HG03103 (cell line): ENCODE measurements at regions not wholly inside any gene's neighbourhood (a gene's known extent, or its start where the extent isn't known, plus 50 kb on each side); places are given as distances from the start of the nearest gene placed in this dataset.

Experiments
- ATAC-seq: cut with Tn5 transposase; IDR thresholded peaks from one replicate; pipeline ENCODE4 v1.9.1; 2021; ENCODE audit warnings: low read depth; ENCODE audit not compliant: unreplicated experiment

GRCh38 chr7:17211307-17211836 lies 87.1 kb upstream of the AHR start:
- ATAC-seq = no peak

- ATAC-seq = no peak
Observed at GRCh38 chr7:17212188-17212587, 86.3 kb upstream of the AHR start.

- no peak for ATAC-seq
Observed at GRCh38 chr7:17227766-17228490, 70.5 kb upstream of the AHR start.

GRCh38 chr7:17229228-17229627 lies 69.2 kb upstream of the AHR start:
- no peak for ATAC-seq

- ATAC-seq = no peak
Observed at GRCh38 chr7:17230099-17230807, 68.2 kb upstream of the AHR start.

GRCh38 chr7:17233603-17234002 lies 64.8 kb upstream of the AHR start:
- no peak for ATAC-seq

GRCh38 chr7:17234030-17234397 lies 64.4 kb upstream of the AHR start:
- ATAC-seq = peak; percentile 36

GRCh38 chr7:17234398-17235031 lies 63.9 kb upstream of the AHR start:
- peak; percentile 98 for ATAC-seq

- no peak for ATAC-seq
Observed at GRCh38 chr7:17236171-17236570, 62.3 kb upstream of the AHR start.

GRCh38 chr7:17236603-17237002 lies 61.8 kb upstream of the AHR start:
- no peak for ATAC-seq

- no peak for ATAC-seq
Observed at GRCh38 chr7:17239046-17239445, 59.4 kb upstream of the AHR start.

GRCh38 chr7:17239683-17240521 lies 58.5 kb upstream of the AHR start:
- no peak for ATAC-seq

- ATAC-seq = no peak
Observed at GRCh38 chr7:17242504-17242903, 55.9 kb upstream of the AHR start.

GRCh38 chr7:17244786-17245185 lies 53.7 kb upstream of the AHR start:
- no peak for ATAC-seq

- ATAC-seq = no peak
Observed at GRCh38 chr7:17247357-17247756, 51.1 kb upstream of the AHR start.

GRCh38 chr7:17248527-17248926 lies 49.9 kb upstream of the AHR start:
- ATAC-seq = no peak
